Vagina (tissue), 2 donors: ENCODE measurements at regions not wholly inside any gene's neighbourhood (a gene's known extent, or its start where the extent isn't known, plus 50 kb on each side); places are given as distances from the start of the nearest gene placed in this dataset.

Source experiments
- DNase-seq, 2 donors: peaks; one replicate each; pipeline ENCODE4 v3.0.0-alpha.2; 2017; ENCODE audit errors: extremely low spot score in 2 of 2
- H3K27ac ChIP-seq: fragments of 200-600 bp; sonication (generic); one replicate; pipeline ENCODE4 v1.5.1; 2019
- H3K27me3 ChIP-seq: fragments of 200-600 bp; sonication (generic); one replicate; pipeline ENCODE4 v1.5.1; 2019
- H3K36me3 ChIP-seq, 2 donors: fragments of 200-600 bp; sonication (generic); one replicate each; pipeline ENCODE4 v1.5.1; 2017 to 2019
- H3K4me1 ChIP-seq: fragments of 200-600 bp; sonication (generic); one replicate; pipeline ENCODE4 v1.5.1; 2019
- H3K4me3 ChIP-seq, 2 donors: fragments of 200-600 bp; sonication (generic); 1 replicate in 1 of 2; 2 replicates in 1 of 2; pipeline ENCODE4 v1.5.1; 2016 to 2019
- H3K9me3 ChIP-seq: fragments of 200-600 bp; sonication (generic); one replicate; pipeline ENCODE4 v1.5.1; 2019
- CTCF ChIP-seq, 3 experiments: fragments of 450-650 bp in 2 of 3; fragments of 200-600 bp in 1 of 3; sonication (generic) in 1 of 3; IDR thresholded peaks; one replicate each; pipeline ENCODE4 v1.5.1; 2017 to 2019; ENCODE audit warnings: antibody characterized with exemption in 3 of 3, mild to moderate bottlenecking in 2 of 3, moderate library complexity in 2 of 3
- POLR2A ChIP-seq, 2 donors: fragments of 450-650 bp; IDR thresholded peaks; one replicate each; pipeline ENCODE4 v1.6.1; 2017; ENCODE audit warnings: antibody characterized with exemption in 2 of 2, mild to moderate bottlenecking in 2 of 2, moderate library complexity in 2 of 2
- POLR2AphosphoS5 ChIP-seq, 2 donors: sonication (generic); formaldehyde crosslinking; IDR thresholded peaks; one replicate each; pipeline ENCODE4 v1.9.0; 2017; ENCODE audit warnings: antibody characterized with exemption in 2 of 2, mild to moderate bottlenecking in 2 of 2, low read depth in 1 of 2; ENCODE audit not compliant: insufficient read depth in 1 of 2
- intact Hi-C: fragments of 100-400 bp; cut with DNase I; formaldehyde crosslinking; loops from one replicate; pipeline ENCODE4 v1.15.1; 2023

- intact Hi-C loops, result no loop called here
- Histone ChIP-seq H3K4me1 (peaks cover 6% of the 10 kb centered on the region), H3K9me3 (no peaks in the 10 kb centered on the region), H3K27ac (no peak overlapping the region), H3K36me3 (no peaks in the 10 kb centered on the region), H3K4me3 (no peak overlapping the region), H3K27me3 (no peaks in the 10 kb centered on the region)
- DNase-seq, result no peak
- TF ChIP-seq CTCF (IDR thresholded peaks at IDR 0.05) (no peak), POLR2AphosphoS5 (IDR thresholded peaks at IDR 0.05; ENCODE audit: insufficient read depth in 1 of 2, low read depth in 1 of 2) (no peak), POLR2A (IDR thresholded peaks at IDR 0.05) (no peak)
Observed at GRCh38 chr14:26395726-26396125, 202.1 kb downstream of the NOVA1 start.

- Histone ChIP-seq H3K27me3 (no peaks in the 10 kb centered on the region), H3K9me3 (no peaks in the 10 kb centered on the region), H3K4me1 (peaks cover 6% of the 10 kb centered on the region), H3K27ac (no peak overlapping the region), H3K36me3 (no peaks in the 10 kb centered on the region), H3K4me3 (no peak overlapping the region)
- DNase-seq, result no peak
- intact Hi-C loops, result no loop called here
- TF ChIP-seq POLR2AphosphoS5 (IDR thresholded peaks at IDR 0.05; ENCODE audit: insufficient read depth in 1 of 2, low read depth in 1 of 2) (no peak), POLR2A (IDR thresholded peaks at IDR 0.05) (no peak), CTCF (IDR thresholded peaks at IDR 0.05) (no peak)
Observed at GRCh38 chr14:26394150-26394810, 203.6 kb downstream of the NOVA1 start.

DNA sequence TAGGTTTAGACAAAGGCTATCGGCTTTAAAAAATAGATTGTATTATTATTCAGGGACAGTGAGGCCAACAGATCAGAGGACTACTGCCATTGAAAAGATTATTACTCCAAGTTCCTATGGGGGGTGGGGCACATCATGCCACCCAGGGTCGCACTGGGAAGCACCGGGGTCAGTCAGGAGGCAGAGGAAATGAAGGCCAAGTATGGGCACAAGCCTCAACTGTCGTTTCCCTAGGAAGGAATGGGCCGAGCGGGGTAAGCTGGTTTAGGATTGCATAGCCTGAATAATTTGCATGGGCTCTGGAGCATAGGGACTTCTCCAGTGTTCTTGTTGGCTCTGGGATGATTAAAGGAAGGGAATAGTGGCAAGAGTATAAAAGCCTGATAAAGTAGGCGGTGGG lies 205.3 kb downstream of the NOVA1 start:
- Histone ChIP-seq H3K9me3 (no peaks in the 10 kb centered on the region), H3K4me1 (peaks cover 6% of the 10 kb centered on the region), H3K4me3 (no peak overlapping the region), H3K27me3 (no peaks in the 10 kb centered on the region), H3K36me3 (no peaks in the 10 kb centered on the region), H3K27ac (no peak overlapping the region)
- no peak for DNase-seq
- intact Hi-C loops, result no loop called here
- no peak for TF ChIP-seq POLR2A (IDR thresholded peaks at IDR 0.05)
- TF ChIP-seq CTCF (IDR thresholded peaks at IDR 0.05), result no peak
- TF ChIP-seq POLR2AphosphoS5 (IDR thresholded peaks at IDR 0.05; ENCODE audit: insufficient read depth in 1 of 2, low read depth in 1 of 2), result no peak

DNA sequence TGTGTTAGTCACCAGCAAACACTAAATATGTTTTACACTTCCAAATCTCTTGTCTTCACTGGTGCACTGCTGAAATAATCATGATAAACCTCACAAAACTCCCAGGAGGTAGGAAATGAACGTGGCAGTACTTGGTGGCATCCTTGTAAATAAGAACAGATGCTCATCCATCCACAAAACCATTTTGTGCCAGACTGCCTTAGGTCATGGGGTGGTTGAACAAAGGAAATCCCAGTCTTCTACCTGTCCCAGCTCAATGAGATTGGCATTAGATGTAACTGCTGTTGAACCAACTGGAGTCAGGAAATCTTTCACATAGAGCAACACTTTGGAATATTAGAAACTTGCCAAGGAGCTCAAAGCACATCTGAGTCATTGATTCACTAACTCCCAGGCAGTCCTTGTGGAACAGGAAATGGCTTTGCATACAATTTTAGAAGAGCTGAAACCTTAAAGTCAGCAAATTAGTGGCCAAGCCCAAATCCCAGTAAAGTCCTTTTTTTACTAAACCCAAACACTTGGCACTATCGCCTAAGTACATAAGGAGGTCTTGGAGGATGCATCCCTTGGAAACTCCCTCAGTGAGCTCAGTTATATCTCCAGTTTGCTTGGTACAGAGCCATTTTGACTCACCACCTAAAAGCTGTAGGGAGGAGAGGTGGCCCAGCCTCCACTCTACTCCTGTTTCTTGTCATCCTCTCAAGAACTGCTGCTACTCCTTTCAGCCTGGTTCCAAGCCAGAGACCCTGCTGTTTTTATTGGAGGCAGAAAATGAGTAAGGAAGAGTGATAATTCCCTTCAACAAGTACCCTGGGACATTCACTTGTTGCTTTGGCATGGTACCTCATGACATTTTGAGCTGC lies 208.0 kb downstream of the NOVA1 start:
- Histone ChIP-seq H3K27ac (no peak overlapping the region), H3K27me3 (no peaks in the 10 kb centered on the region), H3K4me1 (peaks cover 6% of the 10 kb centered on the region), H3K4me3 (no peak overlapping the region), H3K36me3 (no peaks in the 10 kb centered on the region), H3K9me3 (no peaks in the 10 kb centered on the region)
- intact Hi-C loops, result no loop called here
- DNase-seq, result no peak
- no peak for TF ChIP-seq CTCF (IDR thresholded peaks at IDR 0.05)
- peak in 1 of 2 donors; percentile 23 for TF ChIP-seq POLR2AphosphoS5 (IDR thresholded peaks at IDR 0.05; ENCODE audit: insufficient read depth in 1 of 2, low read depth in 1 of 2)
- no peak for TF ChIP-seq POLR2A (IDR thresholded peaks at IDR 0.05)

DNA sequence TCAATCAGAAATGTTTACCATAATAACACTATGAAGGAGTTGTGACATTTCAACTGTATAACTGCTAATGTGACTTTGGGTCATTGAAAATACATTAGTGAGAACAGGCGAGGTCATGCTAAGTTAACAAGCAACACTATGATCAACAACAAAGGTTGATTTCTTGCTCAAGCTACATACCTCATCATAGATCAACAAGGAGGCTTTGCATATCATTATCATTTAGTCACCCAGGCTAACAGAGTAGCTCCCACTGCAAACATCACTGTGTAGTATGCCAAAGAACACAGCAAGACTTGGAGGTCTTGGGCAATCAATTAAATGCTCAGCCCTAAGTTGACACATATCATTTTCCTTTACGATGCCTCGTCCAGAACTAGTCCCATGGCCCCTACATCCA lies 212.5 kb downstream of the NOVA1 start:
- TF ChIP-seq POLR2AphosphoS5 (IDR thresholded peaks at IDR 0.05; ENCODE audit: insufficient read depth in 1 of 2, low read depth in 1 of 2), result no peak
- Histone ChIP-seq H3K4me1 (no peaks in the 10 kb centered on the region), H3K36me3 (no peaks in the 10 kb centered on the region), H3K27ac (no peak overlapping the region), H3K27me3 (no peaks in the 10 kb centered on the region), H3K9me3 (no peaks in the 10 kb centered on the region), H3K4me3 (no peak overlapping the region)
- no peak for DNase-seq
- intact Hi-C loops, result no loop called here
